ENCODE measurements at regions not wholly inside any gene's neighbourhood (a gene's known extent, or its start where the extent isn't known, plus 50 kb on each side); places are given as distances from the start of the nearest gene placed in this dataset.

GRCh38 chr3:115244350-115244749, 97.3 kb upstream of the ZBTB20 start (continued):
- no peak for TF ChIP-seq ZNF747 (CRISPR knock-in tag; IDR thresholded peaks at IDR 0.05; ENCODE audit: borderline replicate concordance)
- TF ChIP-seq ZNF557 (CRISPR knock-in tag; IDR thresholded peaks at IDR 0.05): no peak
- TF ChIP-seq, protein P1, sequence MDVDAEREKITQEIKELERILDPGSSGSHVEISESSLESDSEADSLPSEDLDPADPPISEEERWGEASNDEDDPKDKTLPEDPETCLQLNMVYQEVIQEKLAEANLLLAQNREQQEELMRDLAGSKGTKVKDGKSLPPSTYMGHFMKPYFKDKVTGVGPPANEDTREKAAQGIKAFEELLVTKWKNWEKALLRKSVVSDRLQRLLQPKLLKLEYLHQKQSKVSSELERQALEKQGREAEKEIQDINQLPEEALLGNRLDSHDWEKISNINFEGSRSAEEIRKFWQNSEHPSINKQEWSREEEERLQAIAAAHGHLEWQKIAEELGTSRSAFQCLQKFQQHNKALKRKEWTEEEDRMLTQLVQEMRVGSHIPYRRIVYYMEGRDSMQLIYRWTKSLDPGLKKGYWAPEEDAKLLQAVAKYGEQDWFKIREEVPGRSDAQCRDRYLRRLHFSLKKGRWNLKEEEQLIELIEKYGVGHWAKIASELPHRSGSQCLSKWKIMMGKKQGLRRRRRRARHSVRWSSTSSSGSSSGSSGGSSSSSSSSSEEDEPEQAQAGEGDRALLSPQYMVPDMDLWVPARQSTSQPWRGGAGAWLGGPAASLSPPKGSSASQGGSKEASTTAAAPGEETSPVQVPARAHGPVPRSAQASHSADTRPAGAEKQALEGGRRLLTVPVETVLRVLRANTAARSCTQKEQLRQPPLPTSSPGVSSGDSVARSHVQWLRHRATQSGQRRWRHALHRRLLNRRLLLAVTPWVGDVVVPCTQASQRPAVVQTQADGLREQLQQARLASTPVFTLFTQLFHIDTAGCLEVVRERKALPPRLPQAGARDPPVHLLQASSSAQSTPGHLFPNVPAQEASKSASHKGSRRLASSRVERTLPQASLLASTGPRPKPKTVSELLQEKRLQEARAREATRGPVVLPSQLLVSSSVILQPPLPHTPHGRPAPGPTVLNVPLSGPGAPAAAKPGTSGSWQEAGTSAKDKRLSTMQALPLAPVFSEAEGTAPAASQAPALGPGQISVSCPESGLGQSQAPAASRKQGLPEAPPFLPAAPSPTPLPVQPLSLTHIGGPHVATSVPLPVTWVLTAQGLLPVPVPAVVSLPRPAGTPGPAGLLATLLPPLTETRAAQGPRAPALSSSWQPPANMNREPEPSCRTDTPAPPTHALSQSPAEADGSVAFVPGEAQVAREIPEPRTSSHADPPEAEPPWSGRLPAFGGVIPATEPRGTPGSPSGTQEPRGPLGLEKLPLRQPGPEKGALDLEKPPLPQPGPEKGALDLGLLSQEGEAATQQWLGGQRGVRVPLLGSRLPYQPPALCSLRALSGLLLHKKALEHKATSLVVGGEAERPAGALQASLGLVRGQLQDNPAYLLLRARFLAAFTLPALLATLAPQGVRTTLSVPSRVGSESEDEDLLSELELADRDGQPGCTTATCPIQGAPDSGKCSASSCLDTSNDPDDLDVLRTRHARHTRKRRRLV (CRISPR knock-in tag; IDR thresholded peaks at IDR 0.05): no peak
- no peak for TF ChIP-seq IRF2 (CRISPR knock-in tag; IDR thresholded peaks at IDR 0.05)
- no peak for TF ChIP-seq ZNF737 (CRISPR knock-in tag; IDR thresholded peaks at IDR 0.05; ENCODE audit: borderline replicate concordance)
- no peak for TF ChIP-seq DNMT3B (CRISPR knock-in tag; conservative IDR thresholded peaks at IDR 0.05)
- no peak for TF ChIP-seq TGIF2 (CRISPR knock-in tag; IDR thresholded peaks at IDR 0.05)
- no peak for TF ChIP-seq ATF7 (IDR thresholded peaks at IDR 0.05)
- TF ChIP-seq ATF7 (CRISPR knock-in tag; IDR thresholded peaks at IDR 0.05): no peak
- TF ChIP-seq, protein P2, sequence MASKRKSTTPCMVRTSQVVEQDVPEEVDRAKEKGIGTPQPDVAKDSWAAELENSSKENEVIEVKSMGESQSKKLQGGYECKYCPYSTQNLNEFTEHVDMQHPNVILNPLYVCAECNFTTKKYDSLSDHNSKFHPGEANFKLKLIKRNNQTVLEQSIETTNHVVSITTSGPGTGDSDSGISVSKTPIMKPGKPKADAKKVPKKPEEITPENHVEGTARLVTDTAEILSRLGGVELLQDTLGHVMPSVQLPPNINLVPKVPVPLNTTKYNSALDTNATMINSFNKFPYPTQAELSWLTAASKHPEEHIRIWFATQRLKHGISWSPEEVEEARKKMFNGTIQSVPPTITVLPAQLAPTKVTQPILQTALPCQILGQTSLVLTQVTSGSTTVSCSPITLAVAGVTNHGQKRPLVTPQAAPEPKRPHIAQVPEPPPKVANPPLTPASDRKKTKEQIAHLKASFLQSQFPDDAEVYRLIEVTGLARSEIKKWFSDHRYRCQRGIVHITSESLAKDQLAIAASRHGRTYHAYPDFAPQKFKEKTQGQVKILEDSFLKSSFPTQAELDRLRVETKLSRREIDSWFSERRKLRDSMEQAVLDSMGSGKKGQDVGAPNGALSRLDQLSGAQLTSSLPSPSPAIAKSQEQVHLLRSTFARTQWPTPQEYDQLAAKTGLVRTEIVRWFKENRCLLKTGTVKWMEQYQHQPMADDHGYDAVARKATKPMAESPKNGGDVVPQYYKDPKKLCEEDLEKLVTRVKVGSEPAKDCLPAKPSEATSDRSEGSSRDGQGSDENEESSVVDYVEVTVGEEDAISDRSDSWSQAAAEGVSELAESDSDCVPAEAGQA (IDR thresholded peaks at IDR 0.05; ENCODE audit: low read depth): no peak
- TF ChIP-seq, protein P2 (CRISPR knock-in tag; IDR thresholded peaks at IDR 0.05; ENCODE audit: borderline replicate concordance): no peak

Data from HepG2 (cell line).